HG02623 (cell line): ENCODE measurements at regions not wholly inside any gene's neighbourhood (a gene's known extent, or its start where the extent isn't known, plus 50 kb on each side); places are given as distances from the start of the nearest gene placed in this dataset.
"Not testable (repeated sequence)": the region's sequence is repeated elsewhere in the genome, so short reads cannot be mapped to it uniquely, and the experiment has no call there.

Source experiments
- ATAC-seq: cut with Tn5 transposase; IDR thresholded peaks from one replicate; pipeline ENCODE4 v1.9.1; 2021; ENCODE audit warnings: moderate library complexity; ENCODE audit not compliant: unreplicated experiment

DNA sequence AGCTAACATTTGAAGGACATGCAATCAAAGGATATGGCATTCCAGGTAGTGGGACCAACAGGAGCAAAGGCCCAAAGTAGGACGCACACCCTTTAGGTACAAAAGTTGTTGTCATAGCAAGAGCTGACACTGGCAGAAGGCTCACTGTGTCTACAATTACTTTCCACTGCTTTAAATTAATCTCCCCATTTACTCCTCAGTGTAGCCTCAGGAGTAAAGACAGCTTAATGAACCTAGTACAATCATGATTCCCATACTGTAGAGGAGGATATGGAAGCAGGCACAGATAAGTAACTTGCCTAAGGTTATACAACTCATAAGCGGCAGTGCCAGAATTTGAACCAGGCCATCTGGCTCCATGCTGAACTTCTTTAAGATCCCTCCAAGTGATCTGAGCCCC lies 212.9 kb upstream of the SFSWAP start:
- ATAC-seq, result no peak

- ATAC-seq, result no peak
These were observed 211.6 kb upstream of the SFSWAP start for GRCh38 chr12:131499160-131499863.

DNA sequence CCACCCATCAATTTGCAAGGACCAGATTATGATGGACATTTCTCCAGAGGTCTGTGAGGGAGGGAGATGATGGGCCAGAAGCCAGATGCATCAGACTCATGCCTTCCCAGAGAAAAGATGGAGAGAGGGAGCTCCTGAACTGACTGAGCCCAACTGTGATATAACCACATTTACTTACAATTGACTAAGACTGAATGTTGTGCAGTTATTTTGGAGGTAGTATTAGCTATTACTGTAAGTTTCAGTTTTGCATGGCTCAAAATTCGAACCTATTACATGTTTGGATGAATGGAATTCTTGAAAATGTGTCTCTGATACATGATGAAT lies 211.1 kb upstream of the SFSWAP start:
- ATAC-seq, result no peak

- ATAC-seq, result no peak
These were observed 210.3 kb upstream of the SFSWAP start for GRCh38 chr12:131500564-131500963.

DNA sequence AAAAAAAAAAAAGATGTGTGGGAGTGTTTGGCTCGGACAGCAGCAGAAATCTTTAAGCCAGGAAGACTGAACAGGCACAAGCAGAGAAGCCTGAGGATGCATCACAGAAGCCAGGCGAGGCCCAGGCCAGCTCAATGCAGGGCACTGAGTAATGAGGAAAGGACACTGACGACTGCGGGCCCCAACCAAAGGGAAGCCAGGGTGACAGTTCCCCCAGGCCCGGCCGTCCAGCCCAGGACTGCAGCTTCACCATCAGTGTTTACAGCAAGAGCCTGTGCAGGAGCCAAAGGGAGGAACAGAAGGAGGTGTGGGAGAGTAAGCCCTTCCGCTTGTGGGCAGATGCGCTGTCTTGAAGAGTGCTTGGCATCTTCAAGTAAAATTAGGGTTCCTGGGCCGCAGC lies 205.3 kb upstream of the SFSWAP start:
- ATAC-seq, result no peak

- no peak for ATAC-seq
These were observed 204.5 kb upstream of the SFSWAP start for GRCh38 chr12:131506426-131506825.

DNA sequence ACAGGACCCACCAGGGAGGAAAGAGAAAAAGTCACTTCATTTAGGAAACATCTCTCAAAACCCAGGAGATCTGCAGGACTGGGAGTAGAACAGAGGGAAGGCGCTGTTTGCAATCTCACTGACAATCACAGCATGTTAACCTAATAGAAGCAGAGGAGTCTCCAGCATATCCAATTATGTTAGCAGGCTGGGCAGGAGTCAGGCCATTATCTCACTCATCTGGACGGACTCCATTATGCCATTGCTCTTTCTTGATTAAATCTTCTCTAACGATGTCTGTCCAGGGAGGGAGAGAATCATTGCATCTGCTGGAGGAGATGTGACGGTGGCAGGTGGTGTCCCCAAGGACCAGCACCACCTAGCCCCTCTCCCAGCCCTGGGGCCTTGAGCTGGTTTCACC lies 203.8 kb upstream of the SFSWAP start:
- no peak for ATAC-seq

DNA sequence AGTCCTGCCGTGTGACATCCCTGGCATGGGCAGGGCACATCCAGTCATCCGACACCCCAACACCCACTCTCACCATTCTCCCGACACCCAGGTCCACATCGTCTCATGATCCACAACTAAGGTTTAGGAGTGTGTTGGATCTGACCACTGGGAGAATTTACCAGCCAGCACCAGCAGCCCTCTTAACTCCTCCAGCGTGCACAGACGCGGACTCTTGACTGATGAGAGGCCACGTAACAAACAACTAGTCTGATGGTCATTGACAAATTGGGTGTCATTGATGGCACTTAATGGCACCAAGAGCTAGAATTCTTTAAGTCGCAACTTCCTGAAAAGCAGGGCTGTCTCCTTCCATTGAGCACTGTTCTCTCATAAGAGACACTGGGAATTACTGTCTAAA lies 203.0 kb upstream of the SFSWAP start:
- ATAC-seq, result no peak

- no peak for ATAC-seq
These were observed 201.2 kb upstream of the SFSWAP start for GRCh38 chr12:131509701-131510100.

- ATAC-seq, result no peak
These were observed 200.5 kb upstream of the SFSWAP start for GRCh38 chr12:131510431-131510830.

- peak; percentile 98 for ATAC-seq
These were observed 199.5 kb upstream of the SFSWAP start for GRCh38 chr12:131511391-131511802.

DNA sequence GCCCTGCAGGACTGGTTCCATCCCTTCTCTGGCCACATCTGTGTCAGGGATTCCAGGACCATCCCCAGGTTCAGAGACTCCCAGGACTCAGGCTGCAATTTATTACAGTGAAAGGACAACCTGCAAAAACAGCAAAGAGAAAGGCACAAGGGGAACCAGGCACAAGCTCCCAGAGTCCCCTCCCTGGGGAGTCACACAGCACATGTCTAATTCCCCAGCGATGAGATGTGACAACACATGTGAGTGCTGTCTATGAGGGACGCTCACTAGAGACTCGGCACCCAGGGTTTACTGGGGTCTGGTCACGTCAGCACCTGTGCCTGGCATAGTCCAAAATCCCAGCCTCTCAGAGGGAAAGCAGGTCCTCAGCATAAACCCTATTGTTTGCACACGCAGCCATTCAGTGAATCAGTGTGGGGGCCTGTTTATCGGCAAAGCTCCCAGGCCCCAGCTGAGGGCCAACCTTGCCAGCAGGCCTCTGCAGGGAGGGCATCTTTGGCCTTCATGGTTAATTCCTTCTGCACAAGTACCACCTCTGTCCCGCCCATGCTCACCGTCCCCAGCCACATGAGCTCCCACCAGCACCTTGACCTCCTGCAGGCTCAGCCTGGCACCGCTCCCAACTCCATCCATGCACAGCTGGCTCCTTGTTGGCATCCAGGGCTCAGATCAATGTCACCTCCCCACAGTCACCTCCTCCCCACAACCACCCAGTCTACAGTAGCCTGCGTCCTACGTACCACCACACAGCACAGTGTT lies 198.9 kb upstream of the SFSWAP start:
- ATAC-seq, result no peak

DNA sequence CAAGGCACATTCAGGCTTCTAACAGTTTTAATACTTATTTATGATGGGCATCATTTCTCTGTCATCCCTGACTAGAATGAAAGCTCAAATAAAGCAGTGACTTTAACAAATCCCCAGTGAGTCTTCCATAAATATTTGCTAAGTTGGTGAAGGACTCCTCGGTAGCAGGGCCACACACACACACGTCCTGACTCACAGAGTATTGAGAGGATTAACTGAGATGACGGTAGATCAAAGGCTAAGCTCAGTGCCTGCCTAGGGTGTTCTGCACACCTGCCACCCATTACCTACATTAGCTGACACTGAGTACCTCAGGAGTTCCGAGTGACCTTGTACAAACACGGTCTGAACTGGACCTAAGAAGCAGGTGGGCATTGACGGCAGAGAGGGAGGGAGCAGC lies 197.3 kb upstream of the SFSWAP start:
- no peak for ATAC-seq

DNA sequence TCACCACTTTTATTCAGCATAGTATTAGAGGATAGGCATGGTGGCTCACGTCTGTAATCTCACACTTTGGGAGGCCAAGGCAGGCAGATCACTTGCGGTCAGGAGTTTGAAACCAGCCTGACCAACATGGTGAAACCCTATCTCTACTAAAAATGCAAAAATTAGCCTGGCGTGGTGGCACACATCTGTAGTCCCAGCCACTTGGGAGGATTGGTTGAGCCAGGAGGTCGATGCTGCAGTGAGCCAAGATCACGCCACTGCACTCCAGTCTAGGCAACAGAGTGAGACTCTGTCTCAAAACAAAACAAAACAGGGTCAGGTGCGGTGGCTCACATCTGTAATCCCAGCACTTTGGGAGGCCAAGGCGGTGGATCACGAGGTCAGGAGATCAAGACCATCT lies 190.3 kb upstream of the SFSWAP start:
- ATAC-seq, result not testable (repeated sequence)

GRCh38 chr12:131521326-131521725 lies 189.6 kb upstream of the SFSWAP start:
- ATAC-seq, result no peak

- ATAC-seq, result no peak
These were observed 184.9 kb upstream of the SFSWAP start for GRCh38 chr12:131525795-131526508.

- ATAC-seq, result no peak
These were observed 183.8 kb upstream of the SFSWAP start for GRCh38 chr12:131527092-131527491.

- ATAC-seq, result no peak
These were observed 183.2 kb upstream of the SFSWAP start for GRCh38 chr12:131527736-131528135.

- no peak for ATAC-seq
These were observed 182.7 kb upstream of the SFSWAP start for GRCh38 chr12:131528144-131528543.

DNA sequence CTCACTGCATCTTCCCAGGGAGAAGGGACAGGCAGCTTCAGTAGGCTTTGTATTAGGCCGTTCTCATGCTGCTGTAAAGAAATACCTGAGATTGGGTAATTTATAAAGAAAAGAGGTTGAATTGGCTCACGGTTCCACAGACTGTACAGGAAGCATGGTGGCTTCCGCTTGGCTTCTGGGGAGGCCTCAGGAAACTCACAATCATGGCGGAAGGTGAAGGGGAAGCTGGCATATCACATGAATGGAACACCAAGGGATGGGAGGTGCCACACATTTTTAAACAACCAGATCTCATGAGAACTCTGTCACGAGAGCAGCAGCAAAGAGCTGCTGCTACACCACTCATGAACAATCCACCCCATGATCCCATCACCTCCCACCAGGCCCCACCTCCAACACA lies 182.2 kb upstream of the SFSWAP start:
- no peak for ATAC-seq

DNA sequence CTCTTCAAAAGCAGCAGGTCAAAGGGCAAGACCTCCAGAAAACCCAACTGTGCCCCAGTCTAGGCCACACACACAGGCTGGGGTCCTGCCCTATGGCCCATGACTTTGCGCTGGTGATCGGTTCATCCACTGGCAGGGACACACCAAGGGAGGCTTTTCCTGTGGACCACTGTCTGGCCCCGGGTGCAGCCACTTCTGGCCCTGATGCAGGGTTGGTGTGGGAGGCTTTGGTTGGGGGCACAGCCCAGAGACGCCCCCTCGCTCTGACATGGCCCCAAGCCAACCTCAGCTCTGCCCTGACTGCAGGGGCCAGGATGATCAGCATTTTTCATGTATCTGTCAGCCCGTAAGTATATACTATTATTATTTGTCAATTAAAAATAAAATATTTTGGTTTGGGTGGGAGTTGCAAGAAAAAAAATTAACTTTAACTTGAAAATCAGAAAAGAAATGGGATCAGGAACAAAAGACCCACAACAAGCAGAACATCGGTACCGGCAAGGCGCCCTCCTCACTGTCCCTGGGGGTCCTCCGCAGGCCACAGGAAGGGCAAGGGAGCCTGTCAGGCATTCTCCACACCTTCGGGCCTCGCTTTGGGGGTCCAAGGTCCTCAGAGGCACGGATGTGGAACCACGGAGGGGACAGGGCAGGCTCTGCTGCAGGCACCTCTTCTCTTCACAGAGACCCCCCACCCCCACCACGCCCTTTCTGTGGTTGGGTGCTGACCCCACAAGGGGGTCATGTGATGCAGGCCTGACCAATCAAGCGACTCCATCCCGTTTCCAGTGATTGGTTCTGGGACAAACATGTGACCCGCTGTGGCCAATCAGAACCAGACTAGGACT lies 181.5 kb upstream of the SFSWAP start:
- no peak for ATAC-seq
